ENCODE measurements at regions not wholly inside any gene's neighbourhood (a gene's known extent, or its start where the extent isn't known, plus 50 kb on each side); places are given as distances from the start of the nearest gene placed in this dataset.

- no peak for FAIRE-seq
- Mint-ChIP-seq H3K4me1 (ENCODE audit: low read depth, unreplicated experiment) (no peaks in the 10 kb centered on the region), H3K9me3 (ENCODE audit: unreplicated experiment) (peaks cover 2% of the 10 kb centered on the region), H3K27me3 (ENCODE audit: low read depth, unreplicated experiment) (no peaks in the 10 kb centered on the region), H3K36me3 (ENCODE audit: low read depth, unreplicated experiment) (no peaks in the 10 kb centered on the region), H3K27ac (ENCODE audit: unreplicated experiment) (no peak overlapping the region), H3K4me3 (ENCODE audit: unreplicated experiment) (no peak overlapping the region)
- Histone ChIP-seq H3K4me1 (ENCODE audit: insufficient read depth, low read length) (no peaks in the 10 kb centered on the region), H3K4me2 (ENCODE audit: low read length) (no peak overlapping the region), H4K20me1 (ENCODE audit: insufficient read depth, low read length) (no peaks in the 10 kb centered on the region), H3K9me3 (ENCODE audit: insufficient read depth, low read depth, low read length) (no peaks in the 10 kb centered on the region), H3K79me2 (ENCODE audit: insufficient read depth, low read length) (no peaks in the 10 kb centered on the region), H3K27ac (ENCODE audit: low read depth, low read length) (no peak overlapping the region), H3K36me3 (ENCODE audit: insufficient read depth, low read length) (no peaks in the 10 kb centered on the region), H3K9ac (ENCODE audit: low read length) (no peak overlapping the region), H2AFZ (ENCODE audit: low read depth, low read length) (no peak overlapping the region), H3K4me3 (ENCODE audit: insufficient read depth, low read depth, low read length) (no peak overlapping the region), H3K27me3 (ENCODE audit: insufficient read depth, low read length) (no peaks in the 10 kb centered on the region)
- TF ChIP-seq, protein P1, sequence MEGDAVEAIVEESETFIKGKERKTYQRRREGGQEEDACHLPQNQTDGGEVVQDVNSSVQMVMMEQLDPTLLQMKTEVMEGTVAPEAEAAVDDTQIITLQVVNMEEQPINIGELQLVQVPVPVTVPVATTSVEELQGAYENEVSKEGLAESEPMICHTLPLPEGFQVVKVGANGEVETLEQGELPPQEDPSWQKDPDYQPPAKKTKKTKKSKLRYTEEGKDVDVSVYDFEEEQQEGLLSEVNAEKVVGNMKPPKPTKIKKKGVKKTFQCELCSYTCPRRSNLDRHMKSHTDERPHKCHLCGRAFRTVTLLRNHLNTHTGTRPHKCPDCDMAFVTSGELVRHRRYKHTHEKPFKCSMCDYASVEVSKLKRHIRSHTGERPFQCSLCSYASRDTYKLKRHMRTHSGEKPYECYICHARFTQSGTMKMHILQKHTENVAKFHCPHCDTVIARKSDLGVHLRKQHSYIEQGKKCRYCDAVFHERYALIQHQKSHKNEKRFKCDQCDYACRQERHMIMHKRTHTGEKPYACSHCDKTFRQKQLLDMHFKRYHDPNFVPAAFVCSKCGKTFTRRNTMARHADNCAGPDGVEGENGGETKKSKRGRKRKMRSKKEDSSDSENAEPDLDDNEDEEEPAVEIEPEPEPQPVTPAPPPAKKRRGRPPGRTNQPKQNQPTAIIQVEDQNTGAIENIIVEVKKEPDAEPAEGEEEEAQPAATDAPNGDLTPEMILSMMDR (IDR thresholded peaks at IDR 0.05; ENCODE audit: insufficient read depth, low read depth, low read length), result no peak
- no peak for TF ChIP-seq EZH2 (IDR thresholded peaks at IDR 0.05; ENCODE audit: insufficient read depth, low read length)
- DNase-seq (ENCODE audit: low read depth), result no peak
Measured at GRCh38 chr3:64894006-64894405, 206.2 kb upstream of the ADAMTS9 start.

DNA sequence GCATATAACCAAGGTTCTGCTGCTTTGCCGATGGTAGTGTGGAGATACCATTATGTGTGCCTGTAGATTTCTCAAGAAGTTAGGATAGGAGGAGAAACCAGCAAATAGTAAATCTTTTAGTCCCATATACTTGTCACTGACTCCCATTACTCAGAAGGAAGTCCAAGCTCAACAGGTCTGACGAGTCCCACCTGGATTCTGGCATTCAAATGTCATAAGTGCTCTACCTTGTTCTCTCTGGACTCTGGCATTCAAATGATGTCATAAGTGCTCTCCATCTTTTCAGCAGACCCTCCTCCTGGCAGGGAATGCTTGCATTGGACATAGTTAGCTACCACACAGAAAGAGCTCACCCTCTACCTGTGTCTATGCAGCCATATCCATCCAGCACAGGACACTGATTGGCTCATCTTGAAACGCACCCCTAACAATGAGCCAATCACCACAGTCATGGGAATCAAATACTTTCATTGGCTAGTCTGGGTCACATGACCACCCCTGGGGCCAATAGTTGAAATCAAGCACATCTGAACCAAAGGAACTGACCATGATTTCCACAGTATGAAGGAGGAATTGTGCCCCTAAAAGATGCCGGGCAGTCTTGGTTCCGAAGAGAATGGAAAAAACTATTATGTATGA, 205.0 kb upstream of the ADAMTS9 start:
- Histone ChIP-seq H2AFZ (ENCODE audit: low read depth, low read length) (no peak overlapping the region), H3K27me3 (ENCODE audit: insufficient read depth, low read length) (no peaks in the 10 kb centered on the region), H3K9ac (ENCODE audit: low read length) (no peak overlapping the region), H3K4me1 (ENCODE audit: insufficient read depth, low read length) (no peaks in the 10 kb centered on the region), H3K4me3 (ENCODE audit: insufficient read depth, low read depth, low read length) (no peak overlapping the region), H3K27ac (ENCODE audit: low read depth, low read length) (no peak overlapping the region), H3K9me3 (ENCODE audit: insufficient read depth, low read depth, low read length) (no peaks in the 10 kb centered on the region), H4K20me1 (ENCODE audit: insufficient read depth, low read length) (no peaks in the 10 kb centered on the region), H3K4me2 (ENCODE audit: low read length) (no peak overlapping the region), H3K36me3 (ENCODE audit: insufficient read depth, low read length) (no peaks in the 10 kb centered on the region), H3K79me2 (ENCODE audit: insufficient read depth, low read length) (no peaks in the 10 kb centered on the region)
- Mint-ChIP-seq H3K27ac (ENCODE audit: unreplicated experiment) (no peak overlapping the region), H3K36me3 (ENCODE audit: low read depth, unreplicated experiment) (no peaks in the 10 kb centered on the region), H3K9me3 (ENCODE audit: unreplicated experiment) (peaks cover 2% of the 10 kb centered on the region), H3K4me1 (ENCODE audit: low read depth, unreplicated experiment) (no peaks in the 10 kb centered on the region), H3K4me3 (ENCODE audit: unreplicated experiment) (no peak overlapping the region), H3K27me3 (ENCODE audit: low read depth, unreplicated experiment) (no peaks in the 10 kb centered on the region)
- DNase-seq (ENCODE audit: low read depth) (no peak), FAIRE-seq (no peak)
- TF ChIP-seq EZH2 (IDR thresholded peaks at IDR 0.05; ENCODE audit: insufficient read depth, low read length), result no peak
- TF ChIP-seq, protein P1 (IDR thresholded peaks at IDR 0.05; ENCODE audit: insufficient read depth, low read depth, low read length), result no peak

DNA sequence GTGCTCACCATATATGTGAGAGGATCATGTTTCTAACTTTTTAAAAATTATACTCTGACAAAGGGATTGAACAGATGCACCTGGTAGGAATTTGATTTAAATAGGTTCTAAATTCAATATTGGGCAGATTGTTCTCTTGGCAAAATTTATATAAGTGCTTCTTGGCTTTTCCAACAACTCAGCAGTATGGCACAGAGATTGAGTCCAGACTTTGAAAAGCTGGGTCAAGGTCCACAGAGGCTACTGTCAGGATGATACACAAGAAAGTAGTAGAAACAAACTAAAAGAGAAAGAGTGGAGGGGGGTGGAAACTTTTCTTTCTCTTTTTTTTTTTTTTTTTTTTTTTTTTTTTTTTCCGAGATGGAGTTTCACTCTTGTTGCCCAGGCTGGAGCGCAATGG, 203.2 kb upstream of the ADAMTS9 start:
- Histone ChIP-seq H3K27ac (ENCODE audit: low read depth, low read length) (no peak overlapping the region), H4K20me1 (ENCODE audit: insufficient read depth, low read length) (no peaks in the 10 kb centered on the region)

More for the DNA sequence above, 203.2 kb upstream of the ADAMTS9 start:
- H3K27me3 ChIP-seq (ENCODE audit: insufficient read depth, low read length), result no peaks in the 10 kb centered on the region
- no peak for TF ChIP-seq EZH2 (IDR thresholded peaks at IDR 0.05; ENCODE audit: insufficient read depth, low read length)
- TF ChIP-seq, protein P1 (IDR thresholded peaks at IDR 0.05; ENCODE audit: insufficient read depth, low read depth, low read length), result no peak
- H3K4me1 Mint-ChIP-seq (ENCODE audit: low read depth, unreplicated experiment), result no peaks in the 10 kb centered on the region
- H3K4me3 Mint-ChIP-seq (ENCODE audit: unreplicated experiment), result no peak overlapping the region
- no peaks in the 10 kb centered on the region for H3K79me2 ChIP-seq (ENCODE audit: insufficient read depth, low read length)
- H3K4me2 ChIP-seq (ENCODE audit: low read length), result no peak overlapping the region
- H3K27me3 Mint-ChIP-seq (ENCODE audit: low read depth, unreplicated experiment), result no peaks in the 10 kb centered on the region
- no peak overlapping the region for H2AFZ ChIP-seq (ENCODE audit: low read depth, low read length)
- no peaks in the 10 kb centered on the region for H3K4me1 ChIP-seq (ENCODE audit: insufficient read depth, low read length)
- H3K36me3 Mint-ChIP-seq (ENCODE audit: low read depth, unreplicated experiment), result no peaks in the 10 kb centered on the region
- H3K9ac ChIP-seq (ENCODE audit: low read length), result no peak overlapping the region
- peaks cover 2% of the 10 kb centered on the region for H3K9me3 Mint-ChIP-seq (ENCODE audit: unreplicated experiment)
- H3K27ac Mint-ChIP-seq (ENCODE audit: unreplicated experiment), result no peak overlapping the region
- H3K4me3 ChIP-seq (ENCODE audit: insufficient read depth, low read depth, low read length), result no peak overlapping the region
- DNase-seq (ENCODE audit: low read depth) (no peak), FAIRE-seq (no peak)
- H3K9me3 ChIP-seq (ENCODE audit: insufficient read depth, low read depth, low read length), result no peaks in the 10 kb centered on the region
- H3K36me3 ChIP-seq (ENCODE audit: insufficient read depth, low read length), result no peaks in the 10 kb centered on the region
